Hematopoietic multipotent progenitor cell treated with erythropoietin and hydrocortisone succinate and interleukin-3 and kit ligand, for 15 days (in vitro differentiated cells): ENCODE measurements at regions not wholly inside any gene's neighbourhood (a gene's known extent, or its start where the extent isn't known, plus 50 kb on each side); places are given as distances from the start of the nearest gene placed in this dataset.

ENCODE experiments used
- DNase-seq: peaks from one replicate; pipeline ENCODE4 v3.0.0-alpha.2; 2015; ENCODE audit warnings: low spot score

GRCh38 chr6:142682985-142683384 lies 262.0 kb downstream of the HIVEP2 start:
- no peak for DNase-seq

- no peak for DNase-seq
Observed at GRCh38 chr6:142683714-142684141, 261.2 kb downstream of the HIVEP2 start.

GRCh38 chr6:142684371-142684770 lies 260.6 kb downstream of the HIVEP2 start:
- no peak for DNase-seq

- DNase-seq, result no peak
Observed at GRCh38 chr6:142685852-142686506, 259.0 kb downstream of the HIVEP2 start.

DNA sequence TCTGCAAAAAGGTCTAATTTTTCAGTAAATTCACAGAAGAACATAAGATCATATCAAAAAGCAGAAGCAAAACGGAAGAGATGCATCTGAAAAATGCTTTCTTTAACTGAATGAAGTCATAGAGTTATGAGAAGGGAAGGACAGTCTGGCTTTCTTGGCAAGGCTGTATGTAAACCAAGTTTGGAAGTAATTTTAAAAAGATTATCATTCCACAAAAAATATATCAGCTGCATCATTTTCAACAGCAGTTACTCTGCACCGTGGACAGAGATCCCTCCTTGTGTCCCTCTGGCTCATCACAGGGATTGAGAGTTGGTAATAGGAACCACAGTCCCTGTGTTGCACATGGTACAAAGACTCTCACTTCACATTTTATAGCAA lies 258.5 kb downstream of the HIVEP2 start:
- no peak for DNase-seq

- peak; percentile 27 for DNase-seq
Observed at GRCh38 chr6:142692942-142693341, 252.0 kb downstream of the HIVEP2 start.

DNA sequence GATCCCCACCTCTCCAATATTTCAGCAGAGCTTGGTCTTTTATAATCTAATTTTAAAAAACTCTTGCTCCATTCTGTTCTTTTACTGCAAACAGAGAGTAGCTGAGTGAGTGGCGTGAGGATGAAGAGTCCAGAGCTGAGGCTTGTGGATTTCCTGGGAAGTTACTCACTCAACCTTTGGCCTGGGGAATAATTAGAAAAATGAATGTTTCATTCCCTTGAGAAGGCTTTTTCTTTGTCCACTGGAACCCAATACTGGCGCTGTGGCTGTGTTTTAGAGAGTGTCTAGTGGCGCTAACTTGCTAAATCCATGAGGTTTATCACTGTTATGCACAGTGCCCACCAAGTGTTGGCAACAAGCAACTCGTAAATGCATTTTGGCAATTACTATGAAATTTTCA lies 251.5 kb downstream of the HIVEP2 start:
- DNase-seq, result no peak

DNA sequence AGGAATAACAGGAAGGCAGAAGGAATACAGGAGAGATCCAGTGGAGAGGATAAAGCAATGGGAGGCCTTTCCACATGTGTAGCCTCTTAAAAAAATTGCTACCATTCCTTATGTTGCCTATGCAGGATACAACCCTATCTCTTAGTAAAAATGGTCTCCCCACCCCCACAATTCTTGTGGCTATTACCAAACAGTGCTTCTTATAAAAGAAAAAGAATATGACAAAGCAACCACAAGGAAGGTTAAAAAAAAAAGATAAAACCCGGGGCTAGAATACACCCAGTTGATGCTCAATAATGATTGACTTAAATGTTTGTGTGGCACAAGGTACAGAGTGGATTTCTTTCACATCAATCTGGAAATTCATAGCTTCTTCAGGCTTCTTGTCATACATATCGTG lies 250.9 kb downstream of the HIVEP2 start:
- DNase-seq, result no peak

DNA sequence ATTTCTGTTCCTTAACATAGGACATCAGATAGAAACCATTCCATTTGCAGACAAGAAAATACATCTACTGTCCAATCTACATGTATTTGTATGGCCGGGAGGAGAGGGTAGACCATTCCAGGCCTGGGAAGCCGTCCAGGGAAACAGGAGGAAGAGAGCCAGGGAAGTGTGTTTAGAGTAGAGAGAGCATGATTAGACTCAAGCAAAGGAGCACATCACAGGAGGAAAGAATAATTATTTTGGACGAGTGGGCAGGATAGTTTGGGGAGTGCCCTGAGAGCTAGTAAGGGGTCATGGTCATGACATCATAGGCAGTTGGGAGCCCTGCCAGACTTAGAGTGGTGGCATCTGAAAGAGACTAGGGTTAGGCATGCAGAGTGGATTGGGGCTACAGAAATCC lies 250.0 kb downstream of the HIVEP2 start:
- DNase-seq, result no peak

GRCh38 chr6:142696123-142697000 lies 248.6 kb downstream of the HIVEP2 start:
- DNase-seq, result no peak

DNA sequence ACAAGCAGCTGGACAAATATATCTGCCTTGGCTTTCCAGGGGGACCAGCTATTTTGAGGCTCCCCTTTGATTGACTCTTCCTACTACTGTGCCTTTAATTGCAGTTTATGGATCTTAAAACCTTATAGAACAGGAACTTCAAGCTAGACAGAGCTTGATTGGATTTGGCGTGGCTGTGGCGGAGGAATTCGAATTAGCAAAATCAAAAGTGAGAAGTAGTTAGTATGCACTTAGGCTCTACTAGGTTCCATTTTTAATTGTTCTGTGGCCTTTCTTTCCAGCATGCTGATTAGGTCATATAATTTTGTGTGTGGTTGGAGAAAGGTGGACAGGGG lies 248.0 kb downstream of the HIVEP2 start:
- no peak for DNase-seq

DNA sequence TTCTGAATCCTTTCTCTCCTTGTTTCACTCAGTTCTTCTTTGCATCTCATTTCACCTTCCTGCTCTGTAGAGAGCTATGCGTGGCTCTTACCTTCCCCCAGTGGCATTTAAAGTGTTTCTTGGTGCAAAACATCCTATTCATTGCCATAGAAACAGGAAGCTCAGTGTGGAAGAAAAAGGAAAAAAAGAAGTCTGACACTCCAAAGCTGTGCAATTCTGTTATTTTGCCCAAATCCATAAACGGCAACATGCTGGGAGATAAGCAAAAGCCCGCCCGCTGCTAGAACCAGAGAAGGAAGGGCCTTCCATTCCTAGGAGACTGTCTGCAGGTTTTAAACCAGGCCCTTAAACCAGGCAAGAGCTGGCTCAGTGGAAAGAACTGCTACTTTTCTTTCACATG lies 247.1 kb downstream of the HIVEP2 start:
- DNase-seq, result no peak

- DNase-seq, result no peak
Observed at GRCh38 chr6:142698751-142699150, 246.2 kb downstream of the HIVEP2 start.

- no peak for DNase-seq
Observed at GRCh38 chr6:142699391-142699790, 245.6 kb downstream of the HIVEP2 start.

- DNase-seq, result no peak
Observed at GRCh38 chr6:142700032-142700431, 244.9 kb downstream of the HIVEP2 start.

- no peak for DNase-seq
Observed at GRCh38 chr6:142700671-142701312, 244.2 kb downstream of the HIVEP2 start.
